ENCODE measurements at regions not wholly inside any gene's neighbourhood (a gene's known extent, or its start where the extent isn't known, plus 50 kb on each side); places are given as distances from the start of the nearest gene placed in this dataset.

DNA sequence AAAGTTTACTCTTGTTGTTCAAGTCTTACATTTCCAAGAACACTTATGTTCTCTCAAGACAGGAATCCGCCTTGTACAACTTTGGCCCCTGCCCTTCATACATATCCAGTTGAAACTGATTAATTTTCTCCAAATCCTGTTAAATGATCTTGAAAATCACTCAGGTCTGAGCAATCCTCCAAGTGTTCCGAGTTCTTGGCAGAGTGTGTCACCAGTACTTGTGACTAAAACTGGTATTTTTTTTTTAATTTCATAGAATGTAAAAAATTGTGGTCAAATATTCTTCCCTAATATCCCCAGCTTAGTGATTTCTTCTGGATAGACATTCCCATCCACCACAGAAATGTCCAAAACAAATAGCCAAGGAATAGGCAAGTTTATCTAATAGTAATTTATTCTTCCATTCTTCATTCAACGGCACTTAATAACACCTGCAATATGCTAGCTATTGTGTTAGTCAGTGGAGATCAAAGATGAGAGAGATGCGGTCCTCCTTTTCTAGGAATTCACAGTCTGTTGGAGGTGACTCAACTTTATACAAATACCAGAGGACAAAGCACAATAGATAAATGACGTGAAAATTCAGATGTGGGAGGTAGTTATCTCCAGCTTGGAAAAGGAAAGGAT, 71.4 kb downstream of the DIRAS3 start:
- no peak overlapping the region for H3K27ac Mint-ChIP-seq (ENCODE audit: unreplicated experiment)
- no peaks in the 10 kb centered on the region for H3K9me3 Mint-ChIP-seq (ENCODE audit: unreplicated experiment)
- ChIA-PET POLR2A (no interaction called here), CTCF (no interaction called here)
- H3K4me3 Mint-ChIP-seq (ENCODE audit: unreplicated experiment): no peak overlapping the region
- no TSS peak for BruUV-seq (replicated peaks)
- H3K4me1 ChIP-seq: no peaks in the 10 kb centered on the region
- no peak for TF ChIP-seq CTCF (IDR thresholded peaks at IDR 0.05; ENCODE audit: insufficient read depth in 1 of 2, low read depth in 1 of 2, low read length in 1 of 2, severe bottlenecking in 1 of 2, unreplicated experiment in 1 of 2)
- H3K27me3 ChIP-seq (replicated peaks; ENCODE audit: control insufficient read depth, insufficient read depth, low read length): no peaks in the 10 kb centered on the region
- H3K4me1 Mint-ChIP-seq (ENCODE audit: low read depth, unreplicated experiment): peaks cover 12% of the 10 kb centered on the region
- no peaks in the 10 kb centered on the region for H3K9me3 ChIP-seq
- no peaks in the 10 kb centered on the region for H3K27me3 Mint-ChIP-seq (ENCODE audit: insufficient read depth, unreplicated experiment)
- DNase-seq: no peak
- no peak overlapping the region for H3K4me3 ChIP-seq (ENCODE audit: low read depth, low read length)
- intact Hi-C loops (cut with micrococcal nuclease; ENCODE audit: unreplicated experiment): no loop called here
- no peaks in the 10 kb centered on the region for H3K36me3 ChIP-seq (ENCODE audit: control insufficient read depth, insufficient read depth, low read length)
- H3K36me3 Mint-ChIP-seq (ENCODE audit: insufficient read depth, unreplicated experiment): no peaks in the 10 kb centered on the region

- intact Hi-C loops (cut with micrococcal nuclease; ENCODE audit: unreplicated experiment): no loop called here
- POLR2A ChIA-PET: no interaction called here
Measured at GRCh38 chr1:67977756-67978155, 72.7 kb downstream of the DIRAS3 start.

GRCh38 chr1:67973051-67973450, 77.4 kb downstream of the DIRAS3 start:
- Mint-ChIP-seq H3K4me1 (ENCODE audit: low read depth, unreplicated experiment) (no peaks in the 10 kb centered on the region), H3K27me3 (ENCODE audit: insufficient read depth, unreplicated experiment) (no peaks in the 10 kb centered on the region), H3K27ac (ENCODE audit: unreplicated experiment) (no peak overlapping the region), H3K9me3 (ENCODE audit: unreplicated experiment) (no peaks in the 10 kb centered on the region), H3K4me3 (ENCODE audit: unreplicated experiment) (no peak overlapping the region), H3K36me3 (ENCODE audit: insufficient read depth, unreplicated experiment) (no peaks in the 10 kb centered on the region)
- TF ChIP-seq CTCF (IDR thresholded peaks at IDR 0.05; ENCODE audit: insufficient read depth in 1 of 2, low read depth in 1 of 2, low read length in 1 of 2, severe bottlenecking in 1 of 2, unreplicated experiment in 1 of 2): no peak
- no peaks in the 10 kb centered on the region for H3K4me1 ChIP-seq
- H3K9me3 ChIP-seq: no peaks in the 10 kb centered on the region
- ChIA-PET POLR2A (no interaction called here), CTCF (no interaction called here)
- no peaks in the 10 kb centered on the region for H3K36me3 ChIP-seq (ENCODE audit: control insufficient read depth, insufficient read depth, low read length)
- no TSS peak for BruUV-seq (replicated peaks)
- H3K4me3 ChIP-seq (ENCODE audit: low read depth, low read length): no peak overlapping the region
- DNase-seq: no peak
- H3K27me3 ChIP-seq (replicated peaks; ENCODE audit: control insufficient read depth, insufficient read depth, low read length): no peaks in the 10 kb centered on the region
- intact Hi-C loops (cut with micrococcal nuclease; ENCODE audit: unreplicated experiment): no loop called here

More at GRCh38 chr1:67977756-67978155, 72.7 kb downstream of the DIRAS3 start:
- TF ChIP-seq CTCF (IDR thresholded peaks at IDR 0.05; ENCODE audit: insufficient read depth in 1 of 2, low read depth in 1 of 2, low read length in 1 of 2, severe bottlenecking in 1 of 2, unreplicated experiment in 1 of 2): no peak
- Histone ChIP-seq H3K27me3 (replicated peaks; ENCODE audit: control insufficient read depth, insufficient read depth, low read length) (no peaks in the 10 kb centered on the region), H3K4me1 (no peaks in the 10 kb centered on the region), H3K4me3 (ENCODE audit: low read depth, low read length) (no peak overlapping the region), H3K9me3 (no peaks in the 10 kb centered on the region), H3K36me3 (ENCODE audit: control insufficient read depth, insufficient read depth, low read length) (no peaks in the 10 kb centered on the region)
- no TSS peak for BruUV-seq (replicated peaks)
- H3K27ac Mint-ChIP-seq (ENCODE audit: unreplicated experiment): no peak overlapping the region
- peaks cover 12% of the 10 kb centered on the region for H3K4me1 Mint-ChIP-seq (ENCODE audit: low read depth, unreplicated experiment)
- no peak overlapping the region for H3K4me3 Mint-ChIP-seq (ENCODE audit: unreplicated experiment)
- CTCF ChIA-PET: no interaction called here
- no peaks in the 10 kb centered on the region for H3K27me3 Mint-ChIP-seq (ENCODE audit: insufficient read depth, unreplicated experiment)
- no peak for DNase-seq
- H3K36me3 Mint-ChIP-seq (ENCODE audit: insufficient read depth, unreplicated experiment): no peaks in the 10 kb centered on the region
- H3K9me3 Mint-ChIP-seq (ENCODE audit: unreplicated experiment): no peaks in the 10 kb centered on the region
